ENCODE measurements at regions not wholly inside any gene's neighbourhood (a gene's known extent, or its start where the extent isn't known, plus 50 kb on each side); places are given as distances from the start of the nearest gene placed in this dataset.
"Not testable (repeated sequence)": the region's sequence is repeated elsewhere in the genome, so short reads cannot be mapped to it uniquely, and the experiment has no call there.

DNA sequence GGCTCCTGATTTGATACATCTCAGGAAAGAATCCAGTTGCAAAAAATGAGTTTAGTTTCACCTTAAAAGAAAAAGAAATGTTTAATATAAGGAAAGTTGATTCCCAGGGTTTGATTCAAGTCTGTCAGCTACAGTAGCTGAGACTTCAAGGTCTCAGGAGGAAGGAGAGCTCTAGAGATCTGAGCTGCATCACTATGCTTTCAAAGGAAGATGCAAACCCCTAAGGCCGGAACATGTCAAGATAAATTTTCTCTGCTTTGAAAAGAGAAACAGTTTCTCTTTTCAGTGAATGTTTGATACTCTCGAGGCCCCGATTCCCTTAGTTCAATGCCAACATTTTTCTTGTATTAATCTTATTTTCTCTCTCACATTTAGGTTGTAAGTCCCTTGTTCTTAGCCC, 128.6 kb downstream of the RGPD3 start:
- Histone ChIP-seq H3K27me3 (no peaks in the 10 kb centered on the region), H3K9me3 (no peaks in the 10 kb centered on the region), H3K36me3 (no peaks in the 10 kb centered on the region), H3K4me1 (no peaks in the 10 kb centered on the region), H3K4me3 (no peak overlapping the region), H3K27ac (no peak overlapping the region)
- no peak for TF ChIP-seq CTCF (IDR thresholded peaks at IDR 0.05)
- no peak for DNase-seq (ENCODE audit: low spot score in 2 of 2)
- intact Hi-C loops (cut with DNase I): no loop called here

DNA sequence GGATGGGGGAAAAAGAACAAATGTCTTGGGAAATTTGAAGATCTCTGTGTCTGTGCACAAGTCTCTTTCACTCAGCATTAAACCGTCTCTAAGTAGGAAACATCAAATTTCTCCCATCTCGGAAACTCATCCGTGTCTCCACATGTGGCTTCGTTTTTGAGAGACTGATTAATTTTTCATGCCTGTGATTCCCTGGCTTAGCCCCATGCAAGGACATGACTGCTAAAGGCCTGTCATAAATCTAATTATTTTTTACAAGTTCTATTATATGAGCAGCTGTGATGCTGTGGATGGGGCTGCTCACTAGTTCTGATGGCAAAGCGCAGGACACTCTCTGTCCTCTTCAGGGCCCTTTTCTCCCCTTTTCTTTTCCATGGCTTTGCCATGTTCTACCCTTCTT, 129.1 kb downstream of the RGPD3 start:
- DNase-seq (ENCODE audit: low spot score in 2 of 2): no peak
- H3K27me3 ChIP-seq: no peaks in the 10 kb centered on the region
- no peaks in the 10 kb centered on the region for H3K36me3 ChIP-seq
- no peak for TF ChIP-seq CTCF (IDR thresholded peaks at IDR 0.05)
- H3K27ac ChIP-seq: no peak overlapping the region
- intact Hi-C loops (cut with DNase I): no loop called here
- H3K4me1 ChIP-seq: no peaks in the 10 kb centered on the region
- no peak overlapping the region for H3K4me3 ChIP-seq
- no peaks in the 10 kb centered on the region for H3K9me3 ChIP-seq

DNA sequence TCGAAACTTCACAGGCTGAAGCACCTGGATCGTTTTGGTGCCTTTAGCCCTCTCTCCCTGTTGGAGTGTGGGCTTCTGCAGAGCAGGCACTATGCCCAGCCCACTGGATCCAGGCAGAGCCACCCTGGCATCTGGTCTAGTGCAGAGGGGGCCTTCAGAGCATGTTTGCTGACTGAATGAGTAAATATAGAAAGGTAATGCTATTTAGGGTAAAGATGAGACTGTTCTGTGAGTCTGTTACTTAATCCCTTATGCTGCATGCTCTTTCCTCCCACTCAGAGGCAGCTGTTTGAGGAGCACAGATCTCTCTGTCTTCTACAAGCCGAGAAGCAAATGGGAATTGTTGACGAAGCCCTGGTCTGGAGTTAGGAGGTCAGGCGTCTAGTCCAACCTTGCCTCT, 130.2 kb downstream of the RGPD3 start:
- Histone ChIP-seq H3K4me3 (no peak overlapping the region), H3K36me3 (no peaks in the 10 kb centered on the region), H3K27ac (no peak overlapping the region), H3K27me3 (no peaks in the 10 kb centered on the region), H3K9me3 (no peaks in the 10 kb centered on the region), H3K4me1 (no peaks in the 10 kb centered on the region)
- DNase-seq (ENCODE audit: low spot score in 2 of 2): no peak
- no peak for TF ChIP-seq CTCF (IDR thresholded peaks at IDR 0.05)
- intact Hi-C loops (cut with DNase I): no loop called here

GRCh38 chr2:106336737-106337136, 131.5 kb downstream of the RGPD3 start:
- no peaks in the 10 kb centered on the region for H3K9me3 ChIP-seq
- H3K36me3 ChIP-seq: no peaks in the 10 kb centered on the region
- no peaks in the 10 kb centered on the region for H3K4me1 ChIP-seq
- H3K4me3 ChIP-seq: no peak overlapping the region
- no peak for DNase-seq (ENCODE audit: low spot score in 2 of 2)
- H3K27me3 ChIP-seq: no peaks in the 10 kb centered on the region
- TF ChIP-seq CTCF (IDR thresholded peaks at IDR 0.05): no peak
- H3K27ac ChIP-seq: no peak overlapping the region
- intact Hi-C loops (cut with DNase I): no loop called here

GRCh38 chr2:106336108-106336507, 132.1 kb downstream of the RGPD3 start:
- DNase-seq (ENCODE audit: low spot score in 2 of 2): no peak
- H3K27ac ChIP-seq: no peak overlapping the region
- H3K9me3 ChIP-seq: no peaks in the 10 kb centered on the region
- no peak overlapping the region for H3K4me3 ChIP-seq
- H3K27me3 ChIP-seq: no peaks in the 10 kb centered on the region
- no peaks in the 10 kb centered on the region for H3K4me1 ChIP-seq
- H3K36me3 ChIP-seq: no peaks in the 10 kb centered on the region
- intact Hi-C loops (cut with DNase I): no loop called here
- TF ChIP-seq CTCF (IDR thresholded peaks at IDR 0.05): no peak

DNA sequence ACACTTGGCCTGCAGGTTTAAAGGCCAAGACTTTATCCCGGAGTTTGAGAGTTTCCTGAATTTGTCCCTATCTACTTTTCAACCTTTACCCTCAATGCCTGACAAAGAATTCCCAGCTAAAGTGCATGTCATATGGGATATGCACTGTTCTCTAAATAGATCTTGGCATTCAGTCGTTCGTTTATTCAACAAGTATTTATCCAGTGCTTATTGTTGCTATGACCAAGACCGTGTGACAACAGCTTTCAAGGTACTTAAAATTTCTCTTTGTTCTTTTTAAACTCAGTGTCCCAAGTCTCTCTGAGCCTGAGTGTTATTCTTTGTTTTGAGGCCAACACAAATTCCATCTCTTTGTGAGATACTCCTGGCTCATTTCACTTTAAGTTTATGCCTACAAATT, 133.4 kb downstream of the RGPD3 start:
- no peak for TF ChIP-seq CTCF (IDR thresholded peaks at IDR 0.05)
- no peak for DNase-seq (ENCODE audit: low spot score in 2 of 2)
- intact Hi-C loops (cut with DNase I): no loop called here
- no peak overlapping the region for H3K27ac ChIP-seq
- H3K9me3 ChIP-seq: no peaks in the 10 kb centered on the region
- no peaks in the 10 kb centered on the region for H3K4me1 ChIP-seq
- H3K36me3 ChIP-seq: no peaks in the 10 kb centered on the region
- H3K4me3 ChIP-seq: no peak overlapping the region
- H3K27me3 ChIP-seq: no peaks in the 10 kb centered on the region

GRCh38 chr2:106333253-106333873, 134.8 kb downstream of the RGPD3 start:
- H3K9me3 ChIP-seq; intact Hi-C loops (cut with DNase I): not testable (repeated sequence)

More at GRCh38 chr2:106333253-106333873, 134.8 kb downstream of the RGPD3 start:
- H3K27ac ChIP-seq; H3K4me3 ChIP-seq; DNase-seq (ENCODE audit: low spot score in 2 of 2); H3K27me3 ChIP-seq; H3K36me3 ChIP-seq; H3K4me1 ChIP-seq: not testable (repeated sequence)

All from ascending aorta (tissue), 2 donors.